NCI-H748 (cell line): ENCODE measurements at regions not wholly inside any gene's neighbourhood (a gene's known extent, or its start where the extent isn't known, plus 50 kb on each side); places are given as distances from the start of the nearest gene placed in this dataset.
"Not testable (repeated sequence)": the region's sequence is repeated elsewhere in the genome, so short reads cannot be mapped to it uniquely, and the experiment has no call there.

Experiments used
- DNase-seq: peaks from one replicate; lab custom pipeline; 2025; ENCODE audit not compliant: unreplicated experiment; lab: John Stamatoyannopoulos, UW

- no peak for DNase-seq
These were observed 159.4 kb upstream of the SPTLC3 start for GRCh38 chr20:12849225-12849910.

- not testable (repeated sequence) for DNase-seq
These were observed 151.1 kb upstream of the SPTLC3 start for GRCh38 chr20:12857643-12858042.

DNA sequence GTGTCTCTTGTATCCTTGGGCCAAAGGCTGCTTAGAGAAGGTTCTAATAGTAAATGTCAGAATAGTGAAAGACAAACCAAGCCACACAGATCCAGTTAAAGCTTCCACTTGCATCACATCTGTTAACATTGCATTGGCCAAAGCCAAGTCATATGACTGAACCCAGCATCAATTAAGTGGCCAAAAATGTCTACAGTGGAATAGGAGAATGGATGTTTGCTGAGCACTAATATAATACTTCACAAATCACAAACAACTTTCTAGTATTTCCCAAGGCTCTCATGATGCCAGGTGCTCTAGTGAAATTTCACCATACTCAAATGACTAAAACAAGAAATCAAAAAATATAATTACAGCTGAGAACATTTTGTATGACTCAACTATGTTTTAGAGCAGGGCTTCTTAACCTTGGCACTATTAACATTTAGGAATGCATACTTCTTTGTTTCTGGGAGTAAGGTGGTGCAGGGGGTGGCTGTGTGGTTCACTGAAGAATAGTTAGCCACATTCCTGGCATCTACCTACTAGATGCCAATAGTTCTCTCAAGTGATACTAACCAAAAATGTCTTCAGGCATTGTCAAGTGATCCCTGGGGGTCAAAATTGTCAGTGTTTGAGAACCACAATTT lies 148.0 kb upstream of the SPTLC3 start:
- DNase-seq = no peak

DNA sequence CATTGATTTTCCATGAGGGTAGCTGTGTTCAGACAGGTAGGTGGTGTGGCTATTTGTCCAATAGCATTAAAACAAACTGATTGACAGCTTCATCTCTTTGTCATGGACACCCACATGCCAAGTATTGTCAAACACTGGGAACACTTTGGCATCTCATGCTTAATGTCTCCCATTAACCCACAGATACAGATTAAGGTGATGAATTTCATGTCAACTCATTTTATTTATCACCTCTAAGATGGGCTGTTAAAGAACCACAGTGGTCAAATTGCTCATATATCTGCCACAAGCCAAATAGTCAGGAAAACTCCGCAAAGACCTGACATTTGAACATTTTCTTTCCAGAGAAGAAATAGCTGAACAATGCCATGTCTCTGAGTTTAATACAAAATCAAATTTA lies 139.1 kb upstream of the SPTLC3 start:
- no peak for DNase-seq

DNA sequence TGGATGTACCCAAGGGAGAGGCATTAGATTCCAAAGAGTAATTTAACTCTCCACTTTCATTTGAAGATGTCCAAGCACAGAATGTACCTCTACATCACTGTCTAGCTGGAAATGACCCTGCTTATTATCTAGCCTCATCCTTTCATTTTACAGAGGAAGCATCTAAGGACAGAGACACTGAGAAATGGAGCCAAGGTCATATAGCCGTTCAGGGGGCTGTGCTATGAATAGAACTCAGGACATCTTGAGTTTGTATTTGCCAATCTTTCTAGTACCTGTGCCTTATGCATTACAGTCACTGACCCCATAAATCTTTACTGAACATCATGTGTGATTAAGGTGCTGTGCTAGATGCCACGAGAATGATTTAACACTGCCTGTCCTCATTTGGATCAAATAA lies 138.2 kb upstream of the SPTLC3 start:
- DNase-seq = no peak

- DNase-seq = no peak
These were observed 133.8 kb upstream of the SPTLC3 start for GRCh38 chr20:12874933-12875332.

DNA sequence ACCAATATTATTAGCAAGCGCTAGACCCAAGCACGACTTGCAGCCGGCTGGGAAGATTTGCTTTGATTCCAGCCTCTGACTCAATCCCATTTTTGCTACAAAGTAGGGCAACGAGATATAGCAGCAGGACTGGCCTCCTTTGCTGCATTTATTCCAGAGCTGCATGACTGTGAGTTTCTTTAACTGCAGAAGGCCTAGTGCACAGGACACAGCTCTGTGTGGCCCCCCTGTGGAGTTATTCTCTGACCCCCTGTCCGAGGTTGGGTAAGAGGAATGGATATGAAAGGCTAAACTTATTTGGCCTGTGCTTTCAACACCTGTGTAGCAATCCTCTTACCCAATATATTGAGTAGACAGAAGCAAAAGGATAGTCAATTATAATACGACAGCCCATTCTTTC lies 133.3 kb upstream of the SPTLC3 start:
- DNase-seq = no peak

GRCh38 chr20:12882832-12883506 lies 125.8 kb upstream of the SPTLC3 start:
- no peak for DNase-seq

DNA sequence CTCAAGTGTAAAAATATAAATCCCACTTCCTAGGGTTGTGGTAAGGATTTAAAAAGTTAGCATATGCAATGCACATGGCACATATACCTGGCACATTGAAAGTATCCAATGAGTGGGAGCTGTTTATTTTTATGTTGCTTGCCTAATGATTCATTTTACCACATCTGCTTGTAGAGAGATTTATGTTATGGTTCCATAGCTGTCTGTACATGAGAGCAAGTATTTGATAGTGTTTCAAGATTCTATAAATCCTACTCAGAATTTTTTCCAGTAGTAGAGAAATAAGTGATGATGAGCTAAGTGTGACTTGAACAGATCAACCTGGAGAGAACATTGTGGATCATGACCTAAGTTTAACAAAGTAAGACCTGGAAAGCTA lies 125.3 kb upstream of the SPTLC3 start:
- DNase-seq = no peak

DNA sequence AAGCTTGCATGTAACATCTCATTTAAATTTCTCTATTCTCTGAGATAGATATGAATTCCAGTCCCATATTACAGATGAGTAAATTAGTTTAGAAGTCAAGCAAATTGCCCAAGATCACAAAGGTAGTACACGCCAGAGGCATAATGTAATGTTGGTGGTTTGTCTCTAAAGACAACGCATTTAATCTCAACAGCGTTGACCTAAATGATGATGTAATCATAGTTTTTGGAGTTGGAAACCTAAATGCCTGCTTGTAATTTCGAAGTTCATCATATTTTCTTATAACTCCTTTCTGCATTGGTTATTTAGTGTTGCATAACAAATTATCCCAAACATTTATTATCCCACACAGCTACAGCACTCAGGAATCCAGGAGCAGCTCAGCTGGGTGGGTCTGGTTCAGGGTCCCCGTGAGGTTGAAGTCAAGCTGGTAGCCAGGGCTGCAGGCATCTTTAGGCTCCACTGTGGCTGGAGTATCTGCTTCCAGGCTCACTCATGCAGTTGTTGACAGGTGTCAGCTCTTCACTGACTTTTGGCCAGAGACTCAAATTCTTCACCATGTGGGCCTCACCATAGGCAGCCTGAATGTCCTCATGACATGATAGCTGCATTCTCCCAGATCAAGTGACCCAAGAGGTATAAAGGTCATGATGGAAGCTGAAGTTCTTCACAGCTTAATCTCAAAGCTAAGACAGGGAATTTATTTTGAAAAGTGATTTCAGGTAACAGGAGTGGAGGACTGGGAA lies 122.0 kb upstream of the SPTLC3 start:
- no peak for DNase-seq

GRCh38 chr20:12891643-12892042 lies 117.1 kb upstream of the SPTLC3 start:
- no peak for DNase-seq

GRCh38 chr20:12893019-12893418 lies 115.8 kb upstream of the SPTLC3 start:
- DNase-seq = no peak

DNA sequence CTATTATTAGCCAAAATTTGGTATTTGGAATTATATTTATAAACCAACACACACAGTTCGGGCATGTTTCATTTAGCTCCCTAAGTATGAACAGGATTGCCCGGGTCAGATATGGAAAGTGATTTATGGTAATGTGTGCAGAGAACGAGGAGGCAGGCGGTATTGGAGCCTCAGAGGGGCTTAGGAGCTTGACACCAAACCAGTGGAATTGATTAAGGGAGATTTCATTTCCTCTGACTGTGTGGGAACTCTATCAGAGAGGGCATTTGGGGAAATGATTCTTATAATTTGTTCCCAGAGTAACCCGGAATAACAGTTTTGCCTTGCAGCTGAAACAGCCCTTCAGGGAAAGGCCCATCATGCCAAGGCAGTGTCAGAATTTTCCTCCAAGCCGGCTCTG lies 115.1 kb upstream of the SPTLC3 start:
- no peak for DNase-seq

DNA sequence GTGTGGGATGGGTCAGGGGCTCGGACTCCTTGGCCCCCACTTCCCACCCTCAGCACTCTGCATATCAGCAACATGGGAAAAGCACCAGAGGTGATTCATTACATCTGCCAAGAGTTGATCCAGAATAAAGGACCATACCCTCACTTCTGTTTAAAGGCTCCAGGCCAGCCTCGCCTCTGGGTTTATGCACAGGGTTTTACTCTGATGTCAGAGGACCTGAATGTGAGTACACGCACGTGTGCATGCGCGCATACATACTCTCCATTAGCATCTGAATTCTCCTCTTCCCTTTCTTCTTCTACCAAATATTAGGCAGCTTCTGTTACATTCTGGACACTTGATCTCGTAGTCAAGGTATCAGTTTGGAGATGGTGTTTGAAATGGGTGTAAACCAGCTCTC lies 114.7 kb upstream of the SPTLC3 start:
- DNase-seq = no peak

GRCh38 chr20:12896180-12896579 lies 112.6 kb upstream of the SPTLC3 start:
- DNase-seq = no peak

- DNase-seq = peak; percentile 48
These were observed 105.8 kb upstream of the SPTLC3 start for GRCh38 chr20:12902992-12903391.

DNA sequence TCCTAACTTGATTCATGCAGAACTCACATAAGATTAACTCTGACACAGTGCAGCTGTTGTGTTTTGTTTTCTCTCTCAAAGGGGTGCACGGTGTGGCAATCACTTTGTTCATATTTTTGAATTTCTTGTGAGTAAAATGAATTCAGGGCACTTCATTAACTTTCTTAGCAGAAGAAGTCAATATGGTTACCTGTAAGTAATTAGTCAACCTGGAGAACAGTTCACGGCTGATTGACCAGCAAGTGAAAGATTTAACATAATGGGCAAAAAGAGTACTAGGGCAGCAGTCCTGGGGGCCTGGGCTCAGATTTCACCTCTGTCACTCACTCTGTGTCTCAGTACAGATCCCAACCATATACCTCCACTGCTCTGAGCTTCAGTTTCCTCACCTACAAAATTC lies 102.4 kb upstream of the SPTLC3 start:
- DNase-seq = no peak

- no peak for DNase-seq
These were observed 97.4 kb upstream of the SPTLC3 start for GRCh38 chr20:12911372-12911771.

GRCh38 chr20:12913781-12914443 lies 94.9 kb upstream of the SPTLC3 start:
- DNase-seq = no peak

- DNase-seq = peak; percentile 27
These were observed 94.0 kb upstream of the SPTLC3 start for GRCh38 chr20:12914804-12915203.

DNA sequence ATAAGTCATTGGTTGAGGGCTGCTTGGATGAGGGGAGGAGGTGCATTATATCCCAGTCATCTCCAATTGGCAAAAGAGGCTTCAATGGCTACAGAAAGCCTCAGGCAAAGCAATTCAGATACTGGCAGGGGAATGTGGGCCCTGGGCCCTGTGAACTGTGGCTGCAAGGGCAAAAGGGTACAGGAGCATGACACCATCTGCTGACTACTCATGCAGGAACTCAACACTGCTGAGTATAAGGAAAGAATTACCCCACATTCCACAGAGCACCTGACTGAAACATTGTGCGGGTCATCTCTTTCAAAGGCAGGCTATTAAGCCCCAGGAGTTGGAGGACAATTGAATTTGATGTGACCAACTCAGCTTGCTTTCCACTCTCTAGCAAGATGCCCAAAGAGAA lies 92.1 kb upstream of the SPTLC3 start:
- DNase-seq = no peak
